Left ventricle myocardium inferior (tissue), 1 donor: ENCODE measurements at regions not wholly inside any gene's neighbourhood (a gene's known extent, or its start where the extent isn't known, plus 50 kb on each side); places are given as distances from the start of the nearest gene placed in this dataset.

ENCODE experiments used
- DNase-seq: peaks from one replicate; pipeline ENCODE4 v3.0.0-alpha.2; 2020
- H3K27ac ChIP-seq: fragments of 200-600 bp; replicated peaks from 2 replicates; pipeline ENCODE4 v1.8.0; 2021
- H3K27me3 ChIP-seq: fragments of 200-600 bp; 2 replicates; pipeline ENCODE4 v1.8.0; 2021; ENCODE audit warnings: low read depth
- H3K36me3 ChIP-seq: fragments of 200-600 bp; 2 replicates; pipeline ENCODE4 v1.8.0; 2021
- H3K4me1 ChIP-seq: fragments of 200-600 bp; 2 replicates; pipeline ENCODE4 v1.8.0; 2021
- H3K4me3 ChIP-seq: fragments of 200-600 bp; 2 replicates; pipeline ENCODE4 v1.8.0; 2021; ENCODE audit warnings: mild to moderate bottlenecking, moderate library complexity
- H3K9me3 ChIP-seq: fragments of 200-600 bp; replicated peaks from 2 replicates; pipeline ENCODE4 v1.8.0; 2021
- CTCF ChIP-seq: fragments of 200-600 bp; IDR thresholded peaks from 2 replicates; pipeline ENCODE4 v1.8.0; 2021; ENCODE audit warnings: antibody characterized with exemption, mild to moderate bottlenecking, borderline replicate concordance
- intact Hi-C: fragments of 100-400 bp; cut with micrococcal nuclease; formaldehyde crosslinking; loops from one replicate; pipeline ENCODE4 v1.11.0; 2022
- donor health status: DM: no; HTN: yes; CAD: no; lungs with severe emphysema.

DNA sequence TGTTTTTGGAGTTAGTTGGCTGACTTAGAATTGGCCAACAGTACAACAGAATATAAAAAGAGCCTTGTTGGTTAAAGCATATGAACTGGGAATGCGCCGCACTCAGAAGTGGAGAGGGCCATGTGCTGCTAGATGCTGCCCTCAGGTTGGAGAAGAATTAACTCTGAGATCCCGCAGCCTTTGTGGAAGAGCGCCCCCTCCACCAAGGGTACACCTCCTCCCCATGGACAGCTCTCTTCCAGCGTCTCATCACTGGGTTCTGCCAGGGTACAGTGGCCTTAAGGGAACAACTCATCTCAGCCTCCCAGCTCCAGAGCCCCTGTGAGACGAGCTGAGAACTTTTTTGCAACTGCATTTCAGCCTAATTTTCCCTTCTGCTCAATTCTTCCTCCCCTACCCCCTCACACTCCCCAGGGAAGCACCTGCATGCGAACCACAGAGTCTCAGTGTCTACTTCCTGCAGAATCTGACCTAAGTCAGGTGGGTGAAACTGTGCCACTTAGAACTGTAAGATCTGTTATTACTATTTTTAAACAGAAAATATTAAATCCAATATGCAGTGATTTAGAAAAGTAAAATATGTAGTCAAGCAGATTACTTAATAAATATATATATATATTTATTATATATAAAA is 380.6 kb downstream of the RAB28 start:
- DNase-seq, result no peak
- no peak for TF ChIP-seq CTCF
- intact Hi-C loops, result no loop called here

DNA sequence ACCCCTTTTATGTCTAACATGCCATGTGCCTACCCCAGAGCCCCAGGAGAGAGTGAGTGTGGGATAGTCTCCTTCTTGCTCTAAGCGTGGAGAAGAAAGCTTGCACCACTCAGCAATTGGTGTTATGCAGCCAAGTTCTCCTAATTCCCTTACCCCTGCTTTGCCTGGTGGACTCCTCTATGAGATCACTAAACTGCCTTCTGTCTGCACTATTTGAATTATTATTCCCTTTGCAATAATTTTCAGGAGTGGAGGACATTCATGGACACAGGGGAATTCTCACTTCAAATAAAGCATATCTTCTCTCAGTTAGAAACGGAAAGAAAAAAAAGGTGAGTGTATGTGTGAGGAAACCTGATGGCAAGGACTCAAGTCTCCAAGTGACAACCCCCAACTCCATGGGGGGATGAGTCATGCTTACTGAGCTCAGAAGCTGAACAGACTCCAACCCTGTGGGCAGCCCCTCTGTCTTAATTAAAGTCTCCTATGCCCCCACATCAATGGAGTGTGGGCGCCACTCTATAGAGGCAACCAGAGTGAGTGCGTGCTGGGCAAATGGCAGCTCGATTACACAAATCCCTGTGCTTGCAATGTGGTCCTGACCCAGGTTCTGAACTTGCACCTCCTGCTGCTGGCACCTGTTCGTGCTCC is 381.9 kb downstream of the RAB28 start:
- no peak overlapping the region for H3K27ac ChIP-seq
- H3K9me3 ChIP-seq, result no peaks in the 10 kb centered on the region
- no peak overlapping the region for H3K4me3 ChIP-seq
- TF ChIP-seq CTCF, result no peak
- no peak for DNase-seq
- H3K36me3 ChIP-seq, result no peaks in the 10 kb centered on the region
- no peaks in the 10 kb centered on the region for H3K27me3 ChIP-seq
- intact Hi-C loops, result no loop called here
- H3K4me1 ChIP-seq, result no peaks in the 10 kb centered on the region

More for the DNA sequence above, 380.6 kb downstream of the RAB28 start:
- Histone ChIP-seq H3K9me3 (peaks cover 6% of the 10 kb centered on the region), H3K4me1 (no peaks in the 10 kb centered on the region), H3K36me3 (no peaks in the 10 kb centered on the region), H3K4me3 (no peak overlapping the region), H3K27ac (no peak overlapping the region), H3K27me3 (no peaks in the 10 kb centered on the region)

DNA sequence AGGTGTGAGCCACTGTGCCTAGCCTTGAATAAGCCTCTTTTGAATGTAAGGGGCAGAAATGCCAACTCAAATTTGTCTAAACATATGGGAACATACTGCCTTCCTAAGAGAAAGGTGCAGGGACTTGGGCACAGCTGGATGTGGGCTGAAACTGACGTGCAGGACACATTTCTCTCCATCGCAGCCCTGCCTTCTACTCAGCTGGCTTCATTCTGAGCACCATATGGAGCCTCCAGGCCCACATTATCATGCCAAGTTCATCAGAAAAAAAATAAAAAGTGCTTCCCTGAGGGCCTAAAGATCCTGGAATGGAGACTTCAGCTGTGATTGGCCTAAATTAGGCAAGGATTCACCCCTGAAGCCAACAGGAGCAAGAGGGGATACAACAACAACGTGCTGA is 386.2 kb downstream of the RAB28 start:
- DNase-seq, result no peak
- H3K27ac ChIP-seq, result no peak overlapping the region
- H3K27me3 ChIP-seq, result no peaks in the 10 kb centered on the region
- H3K4me3 ChIP-seq, result no peak overlapping the region
- TF ChIP-seq CTCF, result no peak
- H3K4me1 ChIP-seq, result peaks cover 6% of the 10 kb centered on the region
- no peaks in the 10 kb centered on the region for H3K36me3 ChIP-seq
- intact Hi-C loops, result no loop called here
- no peaks in the 10 kb centered on the region for H3K9me3 ChIP-seq

DNA sequence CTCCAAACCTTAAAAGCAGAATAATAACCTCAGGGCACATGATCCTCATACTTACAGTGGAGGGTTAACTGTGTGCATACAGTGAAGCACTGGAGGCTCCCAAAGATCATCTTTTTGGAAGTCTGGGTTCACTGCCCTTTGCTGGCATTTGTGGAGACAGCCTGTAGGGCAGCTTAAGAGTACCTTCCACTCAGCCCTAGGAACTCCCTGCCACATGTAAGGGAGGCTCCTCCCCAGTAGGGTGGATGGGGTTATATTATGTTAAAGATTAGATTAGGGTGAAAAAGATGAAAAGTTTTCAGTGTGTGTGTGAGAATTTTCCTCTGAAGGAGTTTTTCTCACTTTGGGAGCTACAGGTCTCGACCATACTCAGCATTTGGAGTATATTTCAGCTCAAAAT is 388.4 kb downstream of the RAB28 start:
- H3K4me1 ChIP-seq, result peaks cover 7% of the 10 kb centered on the region
- DNase-seq, result no peak
- H3K4me3 ChIP-seq, result no peak overlapping the region
- H3K9me3 ChIP-seq, result no peaks in the 10 kb centered on the region
- intact Hi-C loops, result no loop called here
- H3K27ac ChIP-seq, result no peak overlapping the region
- TF ChIP-seq CTCF, result no peak
- no peaks in the 10 kb centered on the region for H3K36me3 ChIP-seq
- no peaks in the 10 kb centered on the region for H3K27me3 ChIP-seq

DNA sequence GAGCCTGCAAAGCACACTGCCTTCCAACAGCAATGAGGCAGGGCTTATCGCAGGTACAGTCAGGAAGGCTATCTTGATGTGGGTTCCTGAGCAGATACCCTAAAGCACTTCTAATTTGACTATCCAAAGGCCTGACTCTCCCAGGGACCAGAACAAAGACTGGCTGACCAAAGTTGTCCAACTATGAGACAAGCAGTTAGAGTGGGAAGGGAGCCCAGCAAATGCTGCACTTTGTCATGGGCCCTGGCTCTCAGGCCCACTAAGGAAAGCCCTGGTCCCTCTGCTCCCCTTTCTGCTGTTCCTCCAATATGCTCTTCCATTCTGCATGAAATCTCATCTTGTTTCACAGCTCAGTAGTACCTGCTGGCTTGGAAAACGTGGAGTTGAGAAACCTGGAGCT is 391.0 kb downstream of the RAB28 start:
- DNase-seq, result no peak
- no peak for TF ChIP-seq CTCF
- Histone ChIP-seq H3K9me3 (no peaks in the 10 kb centered on the region), H3K4me1 (peaks cover 22% of the 10 kb centered on the region), H3K27ac (peak overlapping the region; percentile 69), H3K36me3 (no peaks in the 10 kb centered on the region), H3K27me3 (no peaks in the 10 kb centered on the region), H3K4me3 (no peak overlapping the region)
- intact Hi-C loops, result no loop called here
